ENCODE measurements at regions not wholly inside any gene's neighbourhood (a gene's known extent, or its start where the extent isn't known, plus 50 kb on each side); places are given as distances from the start of the nearest gene placed in this dataset.

GRCh38 chr6:148037496-148037895, 305.1 kb upstream of the SASH1 start:
- no peak for DNase-seq (ENCODE audit: low spot score)

GRCh38 chr6:148041546-148041945, 301.1 kb upstream of the SASH1 start:
- no peak for DNase-seq (ENCODE audit: low spot score)

GRCh38 chr6:148042536-148042935, 300.1 kb upstream of the SASH1 start:
- no peak for DNase-seq (ENCODE audit: low spot score)

GRCh38 chr6:148044261-148044751, 298.3 kb upstream of the SASH1 start:
- no peak for DNase-seq (ENCODE audit: low spot score)

GRCh38 chr6:148044921-148045320, 297.7 kb upstream of the SASH1 start:
- no peak for DNase-seq (ENCODE audit: low spot score)

GRCh38 chr6:148053209-148053608, 289.4 kb upstream of the SASH1 start:
- DNase-seq (ENCODE audit: low spot score) = no peak

- DNase-seq (ENCODE audit: low spot score) = no peak
Measured at GRCh38 chr6:148053796-148054195, 288.8 kb upstream of the SASH1 start.

- no peak for DNase-seq (ENCODE audit: low spot score)
Measured at GRCh38 chr6:148054219-148054618, 288.4 kb upstream of the SASH1 start.

- DNase-seq (ENCODE audit: low spot score) = no peak
Measured at GRCh38 chr6:148055419-148055818, 287.2 kb upstream of the SASH1 start.

- DNase-seq (ENCODE audit: low spot score) = no peak
Measured at GRCh38 chr6:148059869-148060268, 282.8 kb upstream of the SASH1 start.

- DNase-seq (ENCODE audit: low spot score) = peak; percentile 17
Measured at GRCh38 chr6:148064406-148065134, 278.1 kb upstream of the SASH1 start.

- DNase-seq (ENCODE audit: low spot score) = no peak
Measured at GRCh38 chr6:148068437-148069061, 274.1 kb upstream of the SASH1 start.

- no peak for DNase-seq (ENCODE audit: low spot score)
Measured at GRCh38 chr6:148069256-148069655, 273.4 kb upstream of the SASH1 start.

GRCh38 chr6:148074291-148074690, 268.3 kb upstream of the SASH1 start:
- no peak for DNase-seq (ENCODE audit: low spot score)

- DNase-seq (ENCODE audit: low spot score) = no peak
Measured at GRCh38 chr6:148074738-148075137, 267.9 kb upstream of the SASH1 start.

- no peak for DNase-seq (ENCODE audit: low spot score)
Measured at GRCh38 chr6:148075352-148075751, 267.3 kb upstream of the SASH1 start.

- DNase-seq (ENCODE audit: low spot score) = no peak
Measured at GRCh38 chr6:148076051-148076450, 266.6 kb upstream of the SASH1 start.

- no peak for DNase-seq (ENCODE audit: low spot score)
Measured at GRCh38 chr6:148080315-148080714, 262.3 kb upstream of the SASH1 start.

GRCh38 chr6:148081076-148081475, 261.6 kb upstream of the SASH1 start:
- no peak for DNase-seq (ENCODE audit: low spot score)

- DNase-seq (ENCODE audit: low spot score) = no peak
Measured at GRCh38 chr6:148082044-148082443, 260.6 kb upstream of the SASH1 start.

GRCh38 chr6:148082696-148083095, 259.9 kb upstream of the SASH1 start:
- no peak for DNase-seq (ENCODE audit: low spot score)

- no peak for DNase-seq (ENCODE audit: low spot score)
Measured at GRCh38 chr6:148085631-148086331, 256.9 kb upstream of the SASH1 start.

GRCh38 chr6:148086386-148086785, 256.3 kb upstream of the SASH1 start:
- no peak for DNase-seq (ENCODE audit: low spot score)

Measured in HT-29 (cell line).